Epithelial cell of prostate (primary cell): ENCODE measurements at regions not wholly inside any gene's neighbourhood (a gene's known extent, or its start where the extent isn't known, plus 50 kb on each side); places are given as distances from the start of the nearest gene placed in this dataset.

ENCODE experiments used
- DNase-seq: peaks from one replicate; pipeline ENCODE4 v3.0.0-alpha.2; 2011; ENCODE audit warnings: low read depth, low spot score
- H3K27ac ChIP-seq: fragments of 450-650 bp; 2 replicates; pipeline ENCODE4 v1.5.1; 2017; ENCODE audit warnings: mild to moderate bottlenecking

GRCh38 chr20:60691966-60692615, 560.0 kb upstream of the CDH4 start:
- no peak for DNase-seq

GRCh38 chr20:60693496-60694133, 558.4 kb upstream of the CDH4 start:
- DNase-seq, result no peak
- no peak overlapping the region for H3K27ac ChIP-seq

More at GRCh38 chr20:60691966-60692615, 560.0 kb upstream of the CDH4 start:
- H3K27ac ChIP-seq, result no peak overlapping the region

- H3K27ac ChIP-seq, result no peak overlapping the region
- no peak for DNase-seq
Observed at GRCh38 chr20:60694763-60695162, 557.3 kb upstream of the CDH4 start.

- peak; percentile 37 for DNase-seq
- no peak overlapping the region for H3K27ac ChIP-seq
Observed at GRCh38 chr20:60695226-60696000, 556.6 kb upstream of the CDH4 start.

- no peak overlapping the region for H3K27ac ChIP-seq
- DNase-seq, result no peak
Observed at GRCh38 chr20:60697252-60697651, 554.8 kb upstream of the CDH4 start.

GRCh38 chr20:60700728-60701127, 551.3 kb upstream of the CDH4 start:
- H3K27ac ChIP-seq, result no peak overlapping the region
- DNase-seq, result no peak

- DNase-seq, result no peak
- no peak overlapping the region for H3K27ac ChIP-seq
Observed at GRCh38 chr20:60704147-60704546, 547.9 kb upstream of the CDH4 start.

- no peak overlapping the region for H3K27ac ChIP-seq
- DNase-seq, result no peak
Observed at GRCh38 chr20:60713396-60713795, 538.7 kb upstream of the CDH4 start.

GRCh38 chr20:60715172-60715571, 536.9 kb upstream of the CDH4 start:
- no peak overlapping the region for H3K27ac ChIP-seq
- DNase-seq, result no peak

- H3K27ac ChIP-seq, result no peak overlapping the region
- DNase-seq, result no peak
Observed at GRCh38 chr20:60718743-60719480, 533.1 kb upstream of the CDH4 start.

- H3K27ac ChIP-seq, result no peak overlapping the region
- no peak for DNase-seq
Observed at GRCh38 chr20:60725311-60725906, 526.7 kb upstream of the CDH4 start.

- DNase-seq, result no peak
- no peak overlapping the region for H3K27ac ChIP-seq
Observed at GRCh38 chr20:60727425-60727824, 524.6 kb upstream of the CDH4 start.

- DNase-seq, result no peak
- H3K27ac ChIP-seq, result no peak overlapping the region
Observed at GRCh38 chr20:60728705-60729104, 523.4 kb upstream of the CDH4 start.

- H3K27ac ChIP-seq, result no peak overlapping the region
Observed at GRCh38 chr20:60729135-60729900, 522.7 kb upstream of the CDH4 start.

GRCh38 chr20:60732322-60732721, 519.7 kb upstream of the CDH4 start:
- DNase-seq, result no peak
- no peak overlapping the region for H3K27ac ChIP-seq

More at GRCh38 chr20:60729135-60729900, 522.7 kb upstream of the CDH4 start:
- DNase-seq, result no peak

GRCh38 chr20:60748086-60748485, 504.0 kb upstream of the CDH4 start:
- no peak for DNase-seq
- H3K27ac ChIP-seq, result no peak overlapping the region

GRCh38 chr20:60749804-60750602, 502.1 kb upstream of the CDH4 start:
- DNase-seq, result no peak
- no peak overlapping the region for H3K27ac ChIP-seq

GRCh38 chr20:60750909-60751308, 501.2 kb upstream of the CDH4 start:
- DNase-seq, result no peak
- no peak overlapping the region for H3K27ac ChIP-seq

GRCh38 chr20:60751826-60752225, 500.2 kb upstream of the CDH4 start:
- H3K27ac ChIP-seq, result no peak overlapping the region

More at GRCh38 chr20:60751826-60752225, 500.2 kb upstream of the CDH4 start:
- no peak for DNase-seq
